Activated CD4-positive, alpha-beta memory T cell treated with anti-CD3 and anti-CD28 coated beads for 36 hours (primary cell): ENCODE measurements at regions not wholly inside any gene's neighbourhood (a gene's known extent, or its start where the extent isn't known, plus 50 kb on each side); places are given as distances from the start of the nearest gene placed in this dataset.

ENCODE experiments used
- CTCF ChIA-PET: fragments of 350-600 bp; sonication (Branson Sonifier 250); formaldehyde crosslinking; loops from one replicate; lab custom pipeline; 2021; ENCODE audit warnings: antibody characterized with exemption, inconsistent platforms; lab: Charles Lee
- POLR2A ChIA-PET: fragments of 350-600 bp; sonication (Branson Sonifier 250); formaldehyde crosslinking; loops from one replicate; lab custom pipeline; 2021; ENCODE audit warnings: antibody characterized with exemption; lab: Charles Lee
- DNase-seq: peaks from one replicate; pipeline ENCODE4 v3.0.0-alpha.2; 2020
- H3K27ac Mint-ChIP-seq: one replicate; pipeline ENCODE4 v1.8.0; 2021; ENCODE audit warnings: mixed read lengths
- H3K27me3 Mint-ChIP-seq: one replicate; pipeline ENCODE4 v1.8.0; 2021; ENCODE audit warnings: mixed read lengths
- H3K36me3 Mint-ChIP-seq: one replicate; pipeline ENCODE4 v1.8.0; 2021; ENCODE audit warnings: mixed read lengths
- H3K4me1 Mint-ChIP-seq: one replicate; pipeline ENCODE4 v1.8.0; 2021; ENCODE audit warnings: low read depth, mixed read lengths
- H3K4me3 Mint-ChIP-seq: one replicate; pipeline ENCODE4 v1.8.0; 2021; ENCODE audit warnings: mild to moderate bottlenecking, mixed read lengths
- H3K9me3 Mint-ChIP-seq: one replicate; pipeline ENCODE4 v1.8.0; 2021; ENCODE audit warnings: mixed read lengths
- intact Hi-C: fragments of 100-400 bp; cut with micrococcal nuclease; formaldehyde crosslinking; loops from one replicate; pipeline ENCODE4 v1.15.1; 2023

GRCh38 chr2:221335219-221335752 lies 236.8 kb downstream of the EPHA4 start:
- H3K36me3 Mint-ChIP-seq = peaks cover 1% of the 10 kb centered on the region
- DNase-seq = no peak
- POLR2A ChIA-PET = no interaction called here
- peaks cover 10% of the 10 kb centered on the region for H3K9me3 Mint-ChIP-seq
- CTCF ChIA-PET = no interaction called here
- H3K27me3 Mint-ChIP-seq = peaks cover 8% of the 10 kb centered on the region
- H3K4me3 Mint-ChIP-seq = no peak overlapping the region
- H3K4me1 Mint-ChIP-seq = no peaks in the 10 kb centered on the region
- H3K27ac Mint-ChIP-seq = no peak overlapping the region
- intact Hi-C loops = no loop called here

DNA sequence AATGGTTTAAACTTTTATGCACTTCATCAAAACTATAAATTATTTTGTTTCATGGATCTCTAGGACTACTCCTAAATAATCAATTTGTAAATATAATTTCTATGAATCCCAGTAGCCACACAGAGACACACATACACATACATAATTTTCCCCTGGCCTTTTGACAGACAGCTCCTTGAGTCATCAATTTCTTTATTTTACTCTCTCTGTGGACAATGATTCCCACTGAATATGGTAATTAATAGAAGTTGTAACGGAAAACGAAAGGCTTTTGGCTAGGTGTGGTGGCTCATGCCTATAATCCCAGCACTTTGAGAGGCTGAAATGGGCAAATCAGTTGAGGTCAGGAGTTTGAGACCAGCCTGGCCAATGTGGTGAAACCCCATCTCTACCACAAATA lies 235.1 kb downstream of the EPHA4 start:
- Mint-ChIP-seq H3K27ac (no peak overlapping the region), H3K9me3 (peaks cover 8% of the 10 kb centered on the region), H3K4me3 (no peak overlapping the region), H3K27me3 (peaks cover 5% of the 10 kb centered on the region), H3K4me1 (no peaks in the 10 kb centered on the region), H3K36me3 (no peaks in the 10 kb centered on the region)
- ChIA-PET POLR2A (no interaction called here), CTCF (no interaction called here)
- DNase-seq = no peak
- intact Hi-C loops = no loop called here

- POLR2A ChIA-PET = no interaction called here
- H3K27me3 Mint-ChIP-seq = peaks cover 5% of the 10 kb centered on the region
- H3K27ac Mint-ChIP-seq = no peak overlapping the region
- H3K36me3 Mint-ChIP-seq = no peaks in the 10 kb centered on the region
- DNase-seq = no peak
- H3K4me3 Mint-ChIP-seq = no peak overlapping the region
- H3K9me3 Mint-ChIP-seq = no peaks in the 10 kb centered on the region
- intact Hi-C loops = no loop called here
- H3K4me1 Mint-ChIP-seq = no peaks in the 10 kb centered on the region
- CTCF ChIA-PET = no interaction called here
These were observed 234.0 kb downstream of the EPHA4 start for GRCh38 chr2:221337957-221338685.

GRCh38 chr2:221342388-221342787 lies 229.7 kb downstream of the EPHA4 start:
- H3K4me1 Mint-ChIP-seq = no peaks in the 10 kb centered on the region
- intact Hi-C loops = no loop called here
- no peak for DNase-seq

DNA sequence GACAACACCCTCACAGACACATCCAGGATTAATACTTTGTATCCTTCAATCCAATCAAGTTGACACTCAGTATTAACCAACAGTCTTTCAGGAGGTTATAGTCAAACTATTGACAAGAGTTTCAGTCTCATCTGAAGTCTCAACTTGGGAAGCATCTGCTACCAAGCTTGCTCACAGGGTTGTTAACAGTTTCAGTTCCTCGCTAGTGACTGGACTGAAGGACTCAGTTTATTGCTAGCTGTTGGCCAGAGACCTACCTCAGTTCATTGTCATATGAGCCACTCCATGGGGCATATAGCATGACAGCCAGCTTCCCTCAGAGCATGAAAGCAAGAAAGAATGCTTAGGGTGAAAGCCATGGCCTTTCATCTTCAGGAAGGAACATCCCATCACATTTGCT lies 228.6 kb downstream of the EPHA4 start:
- Mint-ChIP-seq H3K27me3 (peaks cover 6% of the 10 kb centered on the region), H3K4me1 (no peaks in the 10 kb centered on the region), H3K4me3 (no peak overlapping the region), H3K27ac (no peak overlapping the region), H3K36me3 (no peaks in the 10 kb centered on the region), H3K9me3 (no peaks in the 10 kb centered on the region)
- DNase-seq = no peak
- ChIA-PET CTCF (no interaction called here), POLR2A (no interaction called here)
- intact Hi-C loops = no loop called here

More at GRCh38 chr2:221342388-221342787, 229.7 kb downstream of the EPHA4 start:
- ChIA-PET POLR2A (no interaction called here), CTCF (no interaction called here)
- no peaks in the 10 kb centered on the region for H3K9me3 Mint-ChIP-seq
- no peaks in the 10 kb centered on the region for H3K36me3 Mint-ChIP-seq
- H3K27ac Mint-ChIP-seq = no peak overlapping the region
- H3K4me3 Mint-ChIP-seq = no peak overlapping the region
- peaks cover 2% of the 10 kb centered on the region for H3K27me3 Mint-ChIP-seq

DNA sequence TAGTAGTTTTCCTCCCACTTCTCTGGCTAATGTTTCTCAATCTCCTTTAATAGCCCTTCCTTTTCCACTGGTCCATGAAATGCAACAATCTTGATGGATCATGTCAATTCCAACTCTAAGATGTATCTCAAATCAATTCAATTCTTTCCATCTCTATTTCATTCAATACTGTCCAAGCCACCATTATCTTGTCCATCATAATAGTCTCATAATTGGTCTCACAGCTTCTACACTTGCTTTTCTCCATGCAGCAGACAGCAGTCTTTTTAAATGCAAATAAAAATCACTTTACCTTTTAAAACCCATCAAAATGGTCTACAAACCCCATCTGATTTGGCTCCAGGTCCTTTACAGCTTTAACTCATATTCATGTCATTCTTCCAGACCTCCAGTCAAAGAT lies 226.6 kb downstream of the EPHA4 start:
- Mint-ChIP-seq H3K4me1 (no peaks in the 10 kb centered on the region), H3K36me3 (no peaks in the 10 kb centered on the region), H3K27ac (no peak overlapping the region), H3K27me3 (peaks cover 10% of the 10 kb centered on the region), H3K9me3 (no peaks in the 10 kb centered on the region), H3K4me3 (no peak overlapping the region)
- ChIA-PET CTCF (no interaction called here), POLR2A (no interaction called here)
- intact Hi-C loops = no loop called here
- no peak for DNase-seq

DNA sequence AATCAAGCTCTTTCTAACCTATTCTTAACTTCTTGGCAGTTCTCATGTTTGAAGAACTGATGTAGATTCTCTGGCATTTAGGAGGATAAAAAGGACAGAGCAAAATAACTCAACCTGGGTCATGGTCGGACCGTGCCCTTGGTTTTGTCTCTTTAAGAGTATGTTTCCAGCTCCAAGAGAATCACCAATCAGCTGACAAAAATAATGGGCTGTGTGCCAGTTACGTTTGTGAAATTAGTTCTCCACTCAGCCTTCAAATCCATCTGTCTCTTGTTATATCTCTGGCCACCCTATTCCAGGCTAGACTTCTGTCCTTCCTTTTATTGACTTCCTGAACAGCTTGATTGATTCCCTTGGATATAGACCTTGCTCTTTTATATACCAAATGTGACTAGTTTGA lies 225.7 kb downstream of the EPHA4 start:
- Mint-ChIP-seq H3K9me3 (no peaks in the 10 kb centered on the region), H3K4me1 (no peaks in the 10 kb centered on the region), H3K4me3 (no peak overlapping the region), H3K27me3 (peaks cover 10% of the 10 kb centered on the region), H3K27ac (no peak overlapping the region), H3K36me3 (no peaks in the 10 kb centered on the region)
- CTCF ChIA-PET = no interaction called here
- DNase-seq = no peak
- intact Hi-C loops = no loop called here
- POLR2A ChIA-PET = no interaction called here

GRCh38 chr2:221347471-221347870 lies 224.6 kb downstream of the EPHA4 start:
- H3K27me3 Mint-ChIP-seq = peaks cover 12% of the 10 kb centered on the region
- no peaks in the 10 kb centered on the region for H3K36me3 Mint-ChIP-seq
- ChIA-PET POLR2A (no interaction called here), CTCF (interaction anchor here (0.6 kb wide), 1 partner anchor 10 kb away, joined by 3 read pairs; no protein-coding TSS in a partner anchor)
- no peak overlapping the region for H3K4me3 Mint-ChIP-seq
- H3K27ac Mint-ChIP-seq = no peak overlapping the region
- intact Hi-C loops = no loop called here
- no peaks in the 10 kb centered on the region for H3K9me3 Mint-ChIP-seq
- no peaks in the 10 kb centered on the region for H3K4me1 Mint-ChIP-seq
- DNase-seq = no peak

DNA sequence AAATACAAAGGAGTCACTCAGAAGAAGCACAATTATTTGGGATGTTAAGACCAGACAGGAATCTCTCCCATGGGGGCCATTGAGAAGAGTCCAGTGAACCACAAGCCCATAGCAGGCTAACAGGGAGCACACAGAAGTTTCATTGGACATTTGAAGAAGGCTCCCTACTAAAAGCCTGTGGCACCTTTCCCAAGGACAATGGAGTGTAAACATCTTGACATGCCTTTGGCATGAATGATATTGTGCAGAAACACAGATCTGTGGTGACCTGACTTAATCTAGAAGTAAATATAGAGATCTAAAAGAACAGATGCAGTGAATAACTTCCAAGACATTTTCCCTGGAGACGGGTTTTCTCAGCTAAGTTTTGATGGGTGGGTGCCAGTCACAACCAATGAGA lies 221.5 kb downstream of the EPHA4 start:
- intact Hi-C loops = no loop called here
- POLR2A ChIA-PET = interaction anchor here (0.9 kb wide), 1 partner anchor 10 kb away, joined by 3 read pairs; no protein-coding TSS in a partner anchor
- DNase-seq = no peak
- no peaks in the 10 kb centered on the region for H3K4me1 Mint-ChIP-seq
- H3K27ac Mint-ChIP-seq = no peak overlapping the region
- H3K4me3 Mint-ChIP-seq = no peak overlapping the region
- H3K27me3 Mint-ChIP-seq = peaks cover 13% of the 10 kb centered on the region
- H3K9me3 Mint-ChIP-seq = peaks cover 6% of the 10 kb centered on the region
- H3K36me3 Mint-ChIP-seq = no peaks in the 10 kb centered on the region
- CTCF ChIA-PET = no interaction called here

GRCh38 chr2:221353201-221353600 lies 218.9 kb downstream of the EPHA4 start:
- ChIA-PET POLR2A (no interaction called here), CTCF (no interaction called here)
- intact Hi-C loops = no loop called here
- DNase-seq = no peak
- Mint-ChIP-seq H3K9me3 (peaks cover 6% of the 10 kb centered on the region), H3K36me3 (no peaks in the 10 kb centered on the region), H3K4me3 (no peak overlapping the region), H3K27ac (no peak overlapping the region), H3K27me3 (peaks cover 9% of the 10 kb centered on the region), H3K4me1 (no peaks in the 10 kb centered on the region)

DNA sequence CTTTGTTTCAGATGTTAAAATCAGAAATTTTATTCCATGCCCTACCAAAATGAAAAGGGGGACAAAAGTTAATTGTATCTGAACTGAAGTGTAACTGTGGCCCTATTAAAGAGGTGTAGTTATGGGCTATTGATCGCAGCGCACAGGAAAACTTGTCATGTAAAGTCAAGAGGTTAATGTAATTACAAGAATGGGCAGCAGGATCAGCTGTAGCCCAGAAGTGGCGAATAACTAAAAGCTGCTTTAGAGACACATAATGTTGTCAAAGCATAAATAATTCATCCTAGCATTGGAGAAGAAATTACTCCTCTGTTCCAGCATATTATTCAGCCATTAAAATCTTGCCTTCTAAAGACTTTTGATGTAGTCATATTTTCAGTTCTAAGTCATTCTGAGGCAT lies 211.8 kb downstream of the EPHA4 start:
- H3K4me3 Mint-ChIP-seq = no peak overlapping the region
- CTCF ChIA-PET = no interaction called here
- intact Hi-C loops = no loop called here
- no peaks in the 10 kb centered on the region for H3K36me3 Mint-ChIP-seq
- H3K4me1 Mint-ChIP-seq = no peaks in the 10 kb centered on the region
- no peak for DNase-seq
- H3K9me3 Mint-ChIP-seq = no peaks in the 10 kb centered on the region
- POLR2A ChIA-PET = interaction anchor here (0.7 kb wide), 1 partner anchor 9 kb away, joined by 3 read pairs; no protein-coding TSS in a partner anchor
- H3K27me3 Mint-ChIP-seq = peaks cover 2% of the 10 kb centered on the region
- H3K27ac Mint-ChIP-seq = no peak overlapping the region

- DNase-seq = no peak
- ChIA-PET POLR2A (interaction anchor here (0.7 kb wide), 1 partner anchor 10 kb away, joined by 3 read pairs; no protein-coding TSS in a partner anchor), CTCF (no interaction called here)
- Mint-ChIP-seq H3K27ac (no peak overlapping the region), H3K4me3 (no peak overlapping the region), H3K36me3 (no peaks in the 10 kb centered on the region), H3K27me3 (peaks cover 2% of the 10 kb centered on the region), H3K4me1 (no peaks in the 10 kb centered on the region), H3K9me3 (no peaks in the 10 kb centered on the region)
- intact Hi-C loops = no loop called here
These were observed 211.4 kb downstream of the EPHA4 start for GRCh38 chr2:221360742-221361141.

DNA sequence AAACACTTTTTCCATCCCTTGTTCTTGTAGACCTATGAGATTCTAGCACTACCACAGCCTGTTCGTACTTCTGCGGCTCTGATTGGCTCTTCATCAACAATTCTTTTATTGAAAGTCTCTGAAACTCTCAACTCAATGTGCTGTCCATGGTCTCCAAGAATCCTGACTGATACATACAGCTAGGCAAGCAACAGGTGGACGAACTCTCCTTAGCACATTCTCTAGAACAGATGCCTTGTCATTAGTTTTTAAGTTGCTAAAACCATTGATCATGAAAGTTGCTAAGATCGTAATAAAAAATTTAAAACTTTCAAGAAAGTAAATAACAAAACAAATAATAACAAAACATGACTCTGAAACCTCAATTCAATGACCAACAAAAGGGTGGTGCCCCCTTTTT lies 210.5 kb downstream of the EPHA4 start:
- POLR2A ChIA-PET = no interaction called here
- intact Hi-C loops = no loop called here
- no peak overlapping the region for H3K27ac Mint-ChIP-seq
- DNase-seq = no peak
- H3K4me1 Mint-ChIP-seq = no peaks in the 10 kb centered on the region
- no peak overlapping the region for H3K4me3 Mint-ChIP-seq
- peaks cover 2% of the 10 kb centered on the region for H3K27me3 Mint-ChIP-seq
- CTCF ChIA-PET = interaction anchor here (0.8 kb wide), 1 partner anchor 30 kb away, joined by 3 read pairs; no protein-coding TSS in a partner anchor
- H3K9me3 Mint-ChIP-seq = no peaks in the 10 kb centered on the region
- no peaks in the 10 kb centered on the region for H3K36me3 Mint-ChIP-seq
